ENCODE measurements at regions not wholly inside any gene's neighbourhood (a gene's known extent, or its start where the extent isn't known, plus 50 kb on each side); places are given as distances from the start of the nearest gene placed in this dataset.
"Not testable (repeated sequence)": the region's sequence is repeated elsewhere in the genome, so short reads cannot be mapped to it uniquely, and the experiment has no call there.

- TF ChIP-seq CTCF, POLR2A (IDR thresholded peaks at IDR 0.05): not testable (repeated sequence)
These were observed 73.8 kb downstream of the GPR85 start for GRCh38 chr7:113012862-113013261.
